HCT116 (cell line): ENCODE measurements at regions not wholly inside any gene's neighbourhood (a gene's known extent, or its start where the extent isn't known, plus 50 kb on each side); places are given as distances from the start of the nearest gene placed in this dataset.

ENCODE experiments used
- ATAC-seq: fragments of 200-7000 bp; cut with Tn5 transposase; 2 replicates; pipeline ENCODE4 v1.9.1; 2020; ENCODE audit warnings: mild to moderate bottlenecking, moderate library complexity
- BruUV-seq: library from RNA; stranded (reverse); fragments of 400-500 nt; replicated peaks from 2 replicates; lab custom pipeline; 2021; lab: Mats Ljungman, UMichigan
- CTCF ChIA-PET: fragments of 300-600 bp; sonication (Branson Sonifier 250); formaldehyde crosslinking; loops from one replicate; lab custom pipeline; 2021; ENCODE audit warnings: antibody characterized with exemption; lab: Charles Lee
- POLR2A ChIA-PET: fragments of 300-600, 350-600 bp; sonication (Branson Sonifier 250); formaldehyde crosslinking; loops from one replicate; lab custom pipeline; 2021; ENCODE audit warnings: antibody characterized with exemption; lab: Charles Lee
- RAD21 ChIA-PET, 2 experiments: fragments of 300-600 bp; sonication (Branson Sonifier 250); formaldehyde crosslinking; loops; one replicate each; lab custom pipeline; 2023; ENCODE audit warnings: low total read pairs in 2 of 2; ENCODE audit not compliant: uncharacterized antibody in 2 of 2, unreplicated experiment in 2 of 2, low non-redundant PET in 1 of 2; lab: Charles Lee
- DNase-seq: peaks from one replicate; pipeline ENCODE4 v3.0.0-alpha.2; 2010; ENCODE audit warnings: low read depth, low spot score
- H2AFZ ChIP-seq: fragments of 200-600 bp; shearing (Covaris generic), sonication (generic); 2 replicates; pipeline ENCODE4 v1.6.1; 2017; ENCODE audit warnings: low read depth, mixed run types, mixed read lengths, antibody characterized with exemption, low read length; ENCODE audit not compliant: poor library complexity, severe bottlenecking
- H3K27ac ChIP-seq: 2 replicates; pipeline ENCODE4 v1.5.1; 2012; ENCODE audit warnings: low read depth, low read length
- H3K27me3 ChIP-seq: fragments of 200-600 bp; sonication (generic); 2 replicates; pipeline ENCODE4 v1.6.1; 2016; ENCODE audit warnings: mixed run types, low read length, mixed read lengths; ENCODE audit not compliant: insufficient read depth
- H3K36me3 ChIP-seq, 2 experiments: fragments of 200-500 bp in 1 of 2; fragments of 200-600 bp in 1 of 2; sonication (Bioruptor generic) in 1 of 2; sonication (generic) in 1 of 2; 2 replicates each; pipeline versions ENCODE4 v1.5.1 to v1.6.1; 2014 to 2016; ENCODE audit warnings: low read length in 2 of 2, inconsistent platforms in 1 of 2, mixed read lengths in 1 of 2, mixed run types in 1 of 2; ENCODE audit not compliant: insufficient read depth in 2 of 2, control insufficient read depth in 1 of 2
- H3K4me1 ChIP-seq, 2 experiments: fragments of 200-600 bp in 1 of 2; sonication (generic) in 1 of 2; 2 replicates each; pipeline versions ENCODE4 v1.5.1 to v1.6.1; 2012 to 2017; ENCODE audit warnings: low read length in 2 of 2, inconsistent platforms in 1 of 2, mild to moderate bottlenecking in 1 of 2, mixed read lengths in 1 of 2, mixed run types in 1 of 2, moderate library complexity in 1 of 2; ENCODE audit not compliant: insufficient read depth in 2 of 2, control insufficient read depth in 1 of 2
- H3K4me2 ChIP-seq: fragments of 200-600 bp; sonication (generic); 2 replicates; pipeline ENCODE4 v1.6.1; 2017; ENCODE audit warnings: mixed run types, low read length, mixed read lengths
- H3K4me3 ChIP-seq, 2 experiments: fragments of 200-600 bp in 1 of 2; sonication (generic) in 1 of 2; replicated peaks in 1 of 2; 2 replicates each; pipeline ENCODE4 v1.5.1; 2011 to 2016; ENCODE audit warnings: low read length in 2 of 2, control low read depth in 1 of 2, low read depth in 1 of 2, mild to moderate bottlenecking in 1 of 2, mixed read lengths in 1 of 2, mixed run types in 1 of 2
- H3K79me2 ChIP-seq: fragments of 200-600 bp; sonication (generic); 2 replicates; pipeline ENCODE4 v1.6.1; 2017; ENCODE audit warnings: mild to moderate bottlenecking, mixed run types, low read length, moderate library complexity, mixed read lengths; ENCODE audit not compliant: insufficient read depth
- H3K9ac ChIP-seq: fragments of 200-600 bp; sonication (generic); 2 replicates; pipeline ENCODE4 v1.6.1; 2016; ENCODE audit warnings: low read length, mixed read lengths
- H3K9me2 ChIP-seq: fragments of 200-600 bp; sonication (generic), shearing (Covaris generic); 2 replicates; pipeline ENCODE4 v1.6.1; 2017; ENCODE audit warnings: mixed run types, mild to moderate bottlenecking, moderate library complexity; ENCODE audit not compliant: insufficient read depth
- H3K9me3 ChIP-seq, 2 experiments: fragments of 200-500 bp in 1 of 2; fragments of 200-600 bp in 1 of 2; sonication (Bioruptor generic) in 1 of 2; sonication (generic) in 1 of 2; 2 replicates each; pipeline ENCODE4 v1.6.1; 2014 to 2017; ENCODE audit warnings: low read length in 2 of 2, mixed read lengths in 2 of 2, inconsistent platforms in 1 of 2, low read depth in 1 of 2, mild to moderate bottlenecking in 1 of 2, mixed run types in 1 of 2, moderate library complexity in 1 of 2; ENCODE audit not compliant: control insufficient read depth in 1 of 2, insufficient read depth in 1 of 2
- H4K20me1 ChIP-seq: fragments of 200-600 bp; sonication (generic), shearing (Covaris generic); 2 replicates; pipeline ENCODE4 v1.6.1; 2017; ENCODE audit warnings: mixed run types, mild to moderate bottlenecking, moderate library complexity; ENCODE audit not compliant: insufficient read depth
- CBX3 ChIP-seq: IDR thresholded peaks from 2 replicates; pipeline ENCODE4 v1.6.1; 2012; ENCODE audit warnings: low read depth
- EGR1 ChIP-seq: IDR thresholded peaks from 2 replicates; pipeline ENCODE4 v1.6.1; 2012; ENCODE audit warnings: low read depth
- ELF1 ChIP-seq: IDR thresholded peaks from 2 replicates; pipeline ENCODE4 v1.6.1; 2012; ENCODE audit warnings: low read depth, borderline replicate concordance
- JUND ChIP-seq: IDR thresholded peaks from 2 replicates; pipeline ENCODE4 v1.6.1; 2012
- POLR2AphosphoS5 ChIP-seq: IDR thresholded peaks from 2 replicates; pipeline ENCODE4 v1.6.1; 2011; ENCODE audit warnings: mild to moderate bottlenecking, low read depth, low read length, moderate library complexity
- SRF ChIP-seq: IDR thresholded peaks from 2 replicates; pipeline ENCODE4 v1.6.1; 2012; ENCODE audit warnings: low read depth
- YY1 ChIP-seq: IDR thresholded peaks from 2 replicates; pipeline ENCODE4 v1.6.1; 2011; ENCODE audit warnings: low read length, low read depth, moderate library complexity, mild to moderate bottlenecking; ENCODE audit not compliant: insufficient replicate concordance; ENCODE audit errors: extremely low read depth
- ZNF274 ChIP-seq: fragments of 200-500 bp; sonication (Bioruptor generic); IDR thresholded peaks from 2 replicates; pipeline ENCODE4 v1.6.1; 2014; ENCODE audit warnings: mild to moderate bottlenecking, low read depth, low read length, inconsistent platforms
- intact Hi-C: fragments of 100-400 bp; cut with micrococcal nuclease; formaldehyde crosslinking; loops from 2 replicates; pipeline ENCODE4 v1.10.0; 2022
- TF ChIP-seq, protein P1 (sequence below): IDR thresholded peaks from 2 replicates; pipeline ENCODE4 v1.6.1; 2012
- TF ChIP-seq, protein P2 (sequence below), 3 experiments: fragments of 200-600 bp in 1 of 3; sonication (generic) in 1 of 3; IDR thresholded peaks in 2 of 3; conservative IDR thresholded peaks in 1 of 3; 2 replicates each; pipeline ENCODE4 v1.5.1; 2012 to 2017; ENCODE audit warnings: low read depth in 2 of 3, low read length in 2 of 3, antibody characterized with exemption in 1 of 3, borderline replicate concordance in 1 of 3, control low read depth in 1 of 3, mild to moderate bottlenecking in 1 of 3, mixed read lengths in 1 of 3, mixed run types in 1 of 3, moderate library complexity in 1 of 3; ENCODE audit not compliant: insufficient read depth in 1 of 3
- TF ChIP-seq, protein P3 (sequence below): IDR thresholded peaks from 2 replicates; pipeline ENCODE4 v1.6.1; 2012; ENCODE audit warnings: low read depth
- TF ChIP-seq, protein P4 (sequence below): IDR thresholded peaks from 2 replicates; pipeline ENCODE4 v1.6.1; 2011; ENCODE audit warnings: mild to moderate bottlenecking, low read length, moderate library complexity; ENCODE audit not compliant: insufficient replicate concordance; ENCODE audit errors: extremely low read depth

DNA sequence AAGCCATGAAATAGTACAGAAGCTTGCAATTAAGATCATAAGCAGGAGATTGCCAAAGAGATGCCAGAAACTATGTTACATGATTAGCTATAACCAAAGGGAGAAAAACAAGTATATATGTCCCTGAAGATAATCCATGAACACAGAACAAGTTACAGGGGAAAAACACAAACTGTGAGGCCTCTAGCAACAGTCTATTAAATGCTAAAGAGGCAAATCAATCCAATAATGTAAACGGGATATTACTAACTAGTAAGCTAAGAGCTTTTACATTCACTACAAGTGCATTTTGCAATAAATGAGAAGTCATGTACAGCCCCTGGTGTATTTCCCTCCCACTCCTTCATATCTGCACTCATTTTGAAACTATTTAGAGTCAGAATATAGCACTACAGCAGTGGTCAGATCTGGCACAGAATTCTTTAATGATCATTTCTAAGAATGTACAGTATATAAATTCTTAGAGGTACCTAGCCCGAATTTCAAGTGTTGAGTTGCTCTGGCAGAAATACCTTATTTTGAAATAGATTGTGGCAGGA lies 449.8 kb upstream of the SMIM31 start:
- ChIA-PET RAD21 (no interaction called here), POLR2A (no interaction called here), CTCF (no interaction called here)
- BruUV-seq: no TSS peak
- Histone ChIP-seq H3K4me1 (peaks cover 0 to 3% of the 10 kb centered on the region in 2 experiments; a peak in 1 of 4 replicates), H3K27me3 (no peaks in the 10 kb centered on the region), H2AFZ (no peak overlapping the region), H3K4me2 (no peak overlapping the region), H3K36me3 (no peaks in the 10 kb centered on the region), H3K9me3 (no peaks in the 10 kb centered on the region), H3K9ac (no peak overlapping the region), H4K20me1 (no peaks in the 10 kb centered on the region), H3K79me2 (no peaks in the 10 kb centered on the region), H3K27ac (no peak overlapping the region), H3K4me3 (no peak overlapping the region), H3K9me2 (no peaks in the 10 kb centered on the region; the same call in 1 of the 2 replicates)
- no peak for TF ChIP-seq EGR1
- no peak for TF ChIP-seq SRF
- TF ChIP-seq, protein P1, sequence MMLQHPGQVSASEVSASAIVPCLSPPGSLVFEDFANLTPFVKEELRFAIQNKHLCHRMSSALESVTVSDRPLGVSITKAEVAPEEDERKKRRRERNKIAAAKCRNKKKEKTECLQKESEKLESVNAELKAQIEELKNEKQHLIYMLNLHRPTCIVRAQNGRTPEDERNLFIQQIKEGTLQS: no peak
- TF ChIP-seq, protein P2, sequence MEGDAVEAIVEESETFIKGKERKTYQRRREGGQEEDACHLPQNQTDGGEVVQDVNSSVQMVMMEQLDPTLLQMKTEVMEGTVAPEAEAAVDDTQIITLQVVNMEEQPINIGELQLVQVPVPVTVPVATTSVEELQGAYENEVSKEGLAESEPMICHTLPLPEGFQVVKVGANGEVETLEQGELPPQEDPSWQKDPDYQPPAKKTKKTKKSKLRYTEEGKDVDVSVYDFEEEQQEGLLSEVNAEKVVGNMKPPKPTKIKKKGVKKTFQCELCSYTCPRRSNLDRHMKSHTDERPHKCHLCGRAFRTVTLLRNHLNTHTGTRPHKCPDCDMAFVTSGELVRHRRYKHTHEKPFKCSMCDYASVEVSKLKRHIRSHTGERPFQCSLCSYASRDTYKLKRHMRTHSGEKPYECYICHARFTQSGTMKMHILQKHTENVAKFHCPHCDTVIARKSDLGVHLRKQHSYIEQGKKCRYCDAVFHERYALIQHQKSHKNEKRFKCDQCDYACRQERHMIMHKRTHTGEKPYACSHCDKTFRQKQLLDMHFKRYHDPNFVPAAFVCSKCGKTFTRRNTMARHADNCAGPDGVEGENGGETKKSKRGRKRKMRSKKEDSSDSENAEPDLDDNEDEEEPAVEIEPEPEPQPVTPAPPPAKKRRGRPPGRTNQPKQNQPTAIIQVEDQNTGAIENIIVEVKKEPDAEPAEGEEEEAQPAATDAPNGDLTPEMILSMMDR (IDR thresholded peaks at IDR 0.05 in 2 of 3, conservative IDR thresholded peaks at IDR 0.05 in 1 of 3; ENCODE audit: borderline replicate concordance in 1 of 3, insufficient read depth in 1 of 3, low read depth in 2 of 3, low read length in 2 of 3): no peak
- no peak for TF ChIP-seq CBX3
- TF ChIP-seq ZNF274: no peak
- no peak for TF ChIP-seq JUND
- ATAC-seq: no peak
- intact Hi-C loops: no loop called here
- no peak for DNase-seq

DNA sequence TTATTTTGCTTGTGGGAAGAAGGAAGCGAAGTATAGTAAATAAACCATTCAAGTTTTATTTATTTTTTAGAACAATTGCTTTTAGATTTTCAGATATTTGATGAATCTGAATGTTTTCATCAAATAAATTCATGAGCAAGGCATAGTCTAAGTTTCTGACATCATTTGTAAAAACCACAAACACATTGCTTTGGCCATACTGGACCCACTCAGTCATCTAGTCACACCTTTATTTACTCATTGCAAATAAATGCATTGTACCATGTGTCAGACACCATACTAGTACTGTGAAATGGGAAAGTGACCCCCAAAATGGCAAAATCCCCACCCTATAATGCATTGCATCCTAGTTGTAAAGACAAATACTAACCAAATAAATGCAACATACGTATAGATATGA lies 449.1 kb upstream of the SMIM31 start:
- intact Hi-C loops: no loop called here
- CTCF ChIA-PET: no interaction called here
- no peak for DNase-seq
- TF ChIP-seq POLR2AphosphoS5 (no peak), ELF1 (no peak), ZNF274 (no peak), YY1 (no peak)
- TF ChIP-seq, protein P3, sequence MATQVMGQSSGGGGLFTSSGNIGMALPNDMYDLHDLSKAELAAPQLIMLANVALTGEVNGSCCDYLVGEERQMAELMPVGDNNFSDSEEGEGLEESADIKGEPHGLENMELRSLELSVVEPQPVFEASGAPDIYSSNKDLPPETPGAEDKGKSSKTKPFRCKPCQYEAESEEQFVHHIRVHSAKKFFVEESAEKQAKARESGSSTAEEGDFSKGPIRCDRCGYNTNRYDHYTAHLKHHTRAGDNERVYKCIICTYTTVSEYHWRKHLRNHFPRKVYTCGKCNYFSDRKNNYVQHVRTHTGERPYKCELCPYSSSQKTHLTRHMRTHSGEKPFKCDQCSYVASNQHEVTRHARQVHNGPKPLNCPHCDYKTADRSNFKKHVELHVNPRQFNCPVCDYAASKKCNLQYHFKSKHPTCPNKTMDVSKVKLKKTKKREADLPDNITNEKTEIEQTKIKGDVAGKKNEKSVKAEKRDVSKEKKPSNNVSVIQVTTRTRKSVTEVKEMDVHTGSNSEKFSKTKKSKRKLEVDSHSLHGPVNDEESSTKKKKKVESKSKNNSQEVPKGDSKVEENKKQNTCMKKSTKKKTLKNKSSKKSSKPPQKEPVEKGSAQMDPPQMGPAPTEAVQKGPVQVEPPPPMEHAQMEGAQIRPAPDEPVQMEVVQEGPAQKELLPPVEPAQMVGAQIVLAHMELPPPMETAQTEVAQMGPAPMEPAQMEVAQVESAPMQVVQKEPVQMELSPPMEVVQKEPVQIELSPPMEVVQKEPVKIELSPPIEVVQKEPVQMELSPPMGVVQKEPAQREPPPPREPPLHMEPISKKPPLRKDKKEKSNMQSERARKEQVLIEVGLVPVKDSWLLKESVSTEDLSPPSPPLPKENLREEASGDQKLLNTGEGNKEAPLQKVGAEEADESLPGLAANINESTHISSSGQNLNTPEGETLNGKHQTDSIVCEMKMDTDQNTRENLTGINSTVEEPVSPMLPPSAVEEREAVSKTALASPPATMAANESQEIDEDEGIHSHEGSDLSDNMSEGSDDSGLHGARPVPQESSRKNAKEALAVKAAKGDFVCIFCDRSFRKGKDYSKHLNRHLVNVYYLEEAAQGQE: no peak
- TF ChIP-seq, protein P4, sequence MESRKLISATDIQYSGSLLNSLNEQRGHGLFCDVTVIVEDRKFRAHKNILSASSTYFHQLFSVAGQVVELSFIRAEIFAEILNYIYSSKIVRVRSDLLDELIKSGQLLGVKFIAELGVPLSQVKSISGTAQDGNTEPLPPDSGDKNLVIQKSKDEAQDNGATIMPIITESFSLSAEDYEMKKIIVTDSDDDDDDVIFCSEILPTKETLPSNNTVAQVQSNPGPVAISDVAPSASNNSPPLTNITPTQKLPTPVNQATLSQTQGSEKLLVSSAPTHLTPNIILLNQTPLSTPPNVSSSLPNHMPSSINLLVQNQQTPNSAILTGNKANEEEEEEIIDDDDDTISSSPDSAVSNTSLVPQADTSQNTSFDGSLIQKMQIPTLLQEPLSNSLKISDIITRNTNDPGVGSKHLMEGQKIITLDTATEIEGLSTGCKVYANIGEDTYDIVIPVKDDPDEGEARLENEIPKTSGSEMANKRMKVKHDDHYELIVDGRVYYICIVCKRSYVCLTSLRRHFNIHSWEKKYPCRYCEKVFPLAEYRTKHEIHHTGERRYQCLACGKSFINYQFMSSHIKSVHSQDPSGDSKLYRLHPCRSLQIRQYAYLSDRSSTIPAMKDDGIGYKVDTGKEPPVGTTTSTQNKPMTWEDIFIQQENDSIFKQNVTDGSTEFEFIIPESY: no peak

More for the DNA sequence above, 449.1 kb upstream of the SMIM31 start:
- ChIA-PET POLR2A (no interaction called here), RAD21 (no interaction called here)
- no peak overlapping the region for H3K27ac ChIP-seq
- ATAC-seq: no peak
- no peak overlapping the region for H2AFZ ChIP-seq
- H3K9ac ChIP-seq: no peak overlapping the region
- H3K9me2 ChIP-seq: no peaks in the 10 kb centered on the region; the same call in 1 of the 2 replicates
- H3K4me3 ChIP-seq: no peak overlapping the region
- no peaks in the 10 kb centered on the region for H4K20me1 ChIP-seq
- no peaks in the 10 kb centered on the region for H3K79me2 ChIP-seq
- no peaks in the 10 kb centered on the region for H3K9me3 ChIP-seq
- BruUV-seq: no TSS peak
- H3K4me2 ChIP-seq: no peak overlapping the region
- H3K27me3 ChIP-seq: no peaks in the 10 kb centered on the region
- no peaks in the 10 kb centered on the region for H3K36me3 ChIP-seq
- peaks cover 0 to 3% of the 10 kb centered on the region in 2 experiments; a peak in 1 of 4 replicates for H3K4me1 ChIP-seq
